ENCODE measurements at regions not wholly inside any gene's neighbourhood (a gene's known extent, or its start where the extent isn't known, plus 50 kb on each side); places are given as distances from the start of the nearest gene placed in this dataset.

DNA sequence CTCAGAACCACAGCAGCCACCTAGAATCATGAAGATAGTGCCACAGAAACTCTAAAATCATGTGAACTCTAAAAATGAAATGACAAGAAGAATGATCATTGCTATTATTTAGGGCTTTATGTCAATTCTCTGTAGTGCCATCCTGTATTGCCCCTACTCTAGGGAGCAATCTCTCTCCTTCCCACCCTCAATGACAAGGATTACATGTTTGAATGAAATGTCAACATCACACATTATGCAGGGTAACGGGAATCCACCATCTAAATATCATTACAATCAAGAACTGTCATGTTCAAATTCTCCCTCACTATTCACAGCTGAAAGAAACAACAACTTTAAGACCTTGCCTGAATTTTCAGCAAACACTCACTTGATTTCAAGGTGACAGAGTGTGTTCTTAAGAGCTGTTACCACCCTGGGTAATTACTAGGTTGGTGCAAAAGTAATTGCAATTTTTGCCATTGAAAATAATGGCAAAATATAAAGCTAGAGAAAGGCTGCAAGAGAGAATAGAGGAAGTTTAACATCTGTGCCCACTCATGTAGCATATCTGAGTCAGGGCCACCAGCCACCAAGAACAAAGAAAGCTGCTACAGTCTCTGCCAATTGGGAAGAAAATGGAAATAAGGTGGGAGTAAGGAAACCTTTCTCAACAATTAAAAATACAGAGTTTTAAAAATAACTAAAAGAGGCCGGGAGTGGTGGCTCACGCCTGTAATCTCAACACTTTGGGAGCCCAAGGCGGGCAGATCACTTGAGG is 112.8 kb upstream of the PSMD7 start:
- in situ Hi-C loops (cut with MboI; ENCODE audit: low sequenced_read_pairs): no loop called here

DNA sequence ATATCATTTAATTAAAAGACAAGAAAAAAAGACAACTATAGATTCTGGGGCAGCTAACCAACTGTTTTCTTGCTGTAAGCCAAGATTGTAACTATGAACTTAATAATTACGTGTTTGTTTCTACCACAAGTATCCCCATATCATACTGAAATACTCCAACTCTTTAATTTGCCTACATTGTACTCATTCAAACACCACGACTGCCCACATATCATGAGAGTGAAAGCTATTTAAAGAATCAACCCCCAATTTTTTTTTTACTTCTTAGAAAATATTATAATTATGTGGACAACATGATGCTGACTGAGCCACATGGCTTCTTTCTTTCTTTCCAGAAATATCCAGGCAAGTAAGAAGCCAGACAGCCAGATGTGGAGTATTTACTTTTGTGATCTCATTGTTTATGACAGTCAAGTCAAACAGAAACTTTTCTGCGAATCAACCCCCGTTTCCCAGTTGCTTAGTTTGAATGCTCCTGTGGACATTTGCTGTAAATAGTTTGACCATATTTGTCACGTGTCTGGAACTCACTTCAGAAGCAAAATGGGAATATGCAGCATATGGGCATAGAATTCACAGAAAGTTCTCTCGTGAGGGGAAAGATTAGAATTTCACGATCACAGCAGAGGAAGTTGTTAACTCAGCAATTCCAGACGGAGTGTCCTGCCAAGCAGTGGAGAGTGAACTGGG is 126.8 kb upstream of the PSMD7 start:
- in situ Hi-C loops (cut with MboI; ENCODE audit: low sequenced_read_pairs): no loop called here

DNA sequence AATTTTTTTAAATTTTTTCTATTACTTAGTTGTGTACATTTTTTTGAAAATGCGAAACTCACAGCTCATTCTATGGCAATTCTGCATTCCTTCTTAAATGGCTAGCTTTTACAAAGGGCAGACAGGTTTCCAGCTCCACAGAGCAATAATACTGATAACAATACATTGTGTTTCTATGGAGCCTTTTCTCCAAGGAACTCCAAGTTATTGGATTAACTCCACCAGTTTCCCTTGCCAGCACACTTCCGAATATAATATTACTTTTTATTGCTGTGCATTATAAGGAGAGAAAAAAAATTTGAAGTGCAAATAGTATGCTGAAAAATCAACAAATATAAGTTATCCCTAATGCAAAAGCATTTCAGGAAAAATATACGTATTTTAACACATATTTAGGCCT is 127.5 kb upstream of the PSMD7 start:
- in situ Hi-C loops (cut with MboI; ENCODE audit: low sequenced_read_pairs): no loop called here

DNA sequence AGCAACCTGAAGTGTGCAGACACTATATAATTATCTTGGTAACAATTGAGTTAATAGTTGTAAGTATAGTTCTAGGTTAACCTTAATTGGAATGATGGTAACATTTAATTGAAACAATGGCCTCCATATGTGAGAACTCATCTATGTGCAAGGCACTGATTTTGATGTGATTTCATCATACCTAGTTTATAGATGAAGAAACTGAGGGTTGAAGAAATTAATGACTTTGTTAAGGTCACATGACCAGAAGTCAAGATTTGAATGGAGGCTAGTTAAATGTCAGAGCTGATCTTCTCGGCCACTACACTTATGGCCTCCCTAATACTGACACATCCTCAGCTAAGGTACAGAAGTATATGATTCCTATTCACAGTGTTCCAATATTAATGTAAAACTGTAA is 128.2 kb upstream of the PSMD7 start:
- in situ Hi-C loops (cut with MboI; ENCODE audit: low sequenced_read_pairs): no loop called here

DNA sequence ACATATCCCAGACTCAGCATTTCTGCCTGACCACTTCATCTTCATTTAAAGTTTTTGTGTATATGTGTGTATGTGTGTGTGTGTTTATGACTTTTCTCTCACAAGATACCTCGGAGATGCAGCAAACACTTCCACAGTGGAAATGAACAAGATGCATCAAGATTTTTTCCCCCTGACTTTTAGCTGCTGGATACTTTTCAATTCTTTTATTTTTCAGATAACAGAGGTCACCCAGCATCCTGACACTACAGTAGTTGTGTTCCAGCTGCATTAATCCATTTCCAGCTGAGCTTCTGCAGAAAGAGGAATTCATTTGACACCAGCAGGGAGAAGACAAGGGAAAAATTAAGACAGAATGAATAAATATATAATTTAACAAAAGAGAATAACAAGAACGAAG is 130.2 kb upstream of the PSMD7 start:
- in situ Hi-C loops (cut with MboI; ENCODE audit: low sequenced_read_pairs): no loop called here

DNA sequence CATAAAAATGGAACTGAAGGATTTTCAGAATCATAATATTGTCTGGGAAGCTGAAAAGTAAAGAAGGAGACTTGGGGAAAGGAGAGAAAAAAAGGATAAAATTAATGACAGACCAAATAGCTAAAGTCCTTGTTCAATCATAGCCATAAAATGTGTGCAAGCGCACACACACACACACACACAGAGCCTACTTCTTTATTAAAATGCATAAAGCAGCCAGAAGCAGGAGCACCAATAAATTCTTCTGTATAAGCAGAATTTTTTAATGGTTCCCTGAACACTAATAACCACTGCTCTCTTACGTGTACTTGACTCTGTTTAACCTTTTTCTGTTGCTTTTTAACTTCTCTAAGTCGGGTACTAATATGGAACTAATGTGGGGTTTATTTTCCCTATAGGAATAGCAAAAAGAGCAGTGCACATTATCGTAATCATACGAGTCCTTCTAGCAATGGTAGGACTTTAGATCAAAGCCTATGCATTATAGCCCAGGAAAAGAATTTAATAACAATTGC is 131.0 kb upstream of the PSMD7 start:
- in situ Hi-C loops (cut with MboI; ENCODE audit: low sequenced_read_pairs): no loop called here

DNA sequence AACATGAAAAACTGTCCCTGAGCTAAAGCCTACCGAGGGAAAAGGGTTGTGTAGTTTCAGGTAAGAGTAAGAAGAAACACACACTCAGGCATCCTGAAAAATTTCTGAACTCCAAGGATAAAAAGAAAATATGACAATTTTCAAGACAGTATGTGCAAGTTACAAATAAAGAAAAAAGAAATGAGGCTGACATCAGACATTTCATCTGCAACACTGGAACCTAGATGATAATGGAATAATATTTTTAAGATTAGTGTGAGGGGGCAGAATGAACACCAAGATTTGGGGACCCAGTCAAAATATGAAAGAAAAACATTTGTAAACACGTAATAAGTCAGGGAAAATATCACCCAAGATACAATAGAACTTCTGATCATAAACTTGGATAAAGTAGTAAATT is 135.9 kb upstream of the PSMD7 start:
- in situ Hi-C loops (cut with MboI; ENCODE audit: low sequenced_read_pairs): no loop called here

DNA sequence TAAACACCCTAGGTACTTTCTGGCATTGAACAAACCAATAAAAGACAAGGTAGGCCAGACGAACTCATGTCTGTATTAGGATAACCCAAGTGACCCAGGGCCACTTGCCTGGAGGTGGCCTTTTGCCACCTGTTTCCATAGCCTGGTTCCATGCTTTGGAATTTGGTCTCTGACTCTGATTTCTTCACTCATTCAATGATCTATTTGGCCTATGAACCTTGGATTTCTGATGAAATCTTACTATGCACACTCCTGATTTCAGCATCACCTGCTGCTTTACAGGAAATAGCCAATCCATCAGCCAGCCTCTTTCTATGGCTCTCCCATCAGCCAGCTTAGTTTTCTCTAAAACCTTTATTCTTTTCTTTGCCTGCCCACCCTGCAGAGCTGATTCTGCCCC is 142.8 kb upstream of the PSMD7 start:
- in situ Hi-C loops (cut with MboI; ENCODE audit: low sequenced_read_pairs): no loop called here

DNA sequence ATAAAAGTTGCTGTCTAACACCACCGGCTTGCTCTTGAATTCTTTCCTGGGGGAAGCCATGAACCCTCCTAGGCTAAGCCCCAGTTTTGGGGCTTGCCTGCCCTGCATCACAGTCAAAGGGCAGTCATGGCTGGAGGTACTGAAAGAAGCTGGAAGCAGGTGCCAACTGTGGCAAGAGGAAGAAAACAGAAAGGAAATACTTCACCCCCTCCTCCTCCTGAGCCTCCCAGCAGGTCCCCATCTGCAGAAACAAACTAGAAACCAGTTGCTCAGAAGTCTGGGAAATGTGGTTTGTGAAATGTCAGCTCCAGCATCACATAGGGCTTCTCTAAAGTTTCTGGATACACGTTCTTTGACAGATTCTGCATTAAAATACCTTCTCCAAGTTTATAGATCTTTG is 150.0 kb upstream of the PSMD7 start:
- in situ Hi-C loops (cut with MboI; ENCODE audit: low sequenced_read_pairs): no loop called here

DNA sequence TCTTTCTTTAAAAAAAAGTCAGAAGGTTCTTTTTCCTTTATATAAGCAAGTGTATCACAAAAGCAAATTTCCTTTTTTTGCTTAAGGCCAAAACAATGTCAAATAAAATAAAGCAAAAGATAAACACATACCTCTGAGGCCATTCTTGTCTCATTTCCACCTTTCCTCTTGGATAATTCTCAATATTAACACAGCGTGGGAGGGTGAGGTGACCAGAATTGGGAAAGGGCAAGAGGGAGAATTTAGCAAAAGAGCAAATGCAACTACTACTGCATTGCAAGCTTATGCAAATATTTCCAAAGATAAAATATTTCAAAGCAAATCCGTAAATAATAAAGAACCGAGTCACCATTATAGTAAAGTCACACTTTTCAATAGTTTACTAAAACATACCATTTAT is 153.4 kb upstream of the PSMD7 start:
- in situ Hi-C loops (cut with MboI; ENCODE audit: low sequenced_read_pairs): no loop called here

DNA sequence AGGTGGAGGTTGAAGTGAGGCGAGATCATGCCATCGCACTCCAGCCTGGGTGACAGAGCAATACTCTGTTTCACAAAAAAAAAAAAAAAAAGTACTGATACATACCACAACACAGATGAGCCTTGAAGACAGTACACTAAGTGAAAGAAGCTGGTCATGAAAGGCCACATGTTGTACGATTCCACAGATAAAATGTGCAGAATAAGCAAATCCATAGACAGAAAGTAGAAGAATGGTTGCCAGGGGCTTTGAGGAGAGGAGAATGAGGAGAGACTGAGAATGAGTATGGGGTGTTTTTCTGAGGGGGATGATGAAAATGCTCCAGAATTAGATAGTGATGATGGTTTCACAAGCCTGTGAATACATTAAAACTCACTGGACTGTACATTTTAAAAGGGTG is 155.6 kb upstream of the PSMD7 start:
- in situ Hi-C loops (cut with MboI; ENCODE audit: low sequenced_read_pairs): no loop called here

DNA sequence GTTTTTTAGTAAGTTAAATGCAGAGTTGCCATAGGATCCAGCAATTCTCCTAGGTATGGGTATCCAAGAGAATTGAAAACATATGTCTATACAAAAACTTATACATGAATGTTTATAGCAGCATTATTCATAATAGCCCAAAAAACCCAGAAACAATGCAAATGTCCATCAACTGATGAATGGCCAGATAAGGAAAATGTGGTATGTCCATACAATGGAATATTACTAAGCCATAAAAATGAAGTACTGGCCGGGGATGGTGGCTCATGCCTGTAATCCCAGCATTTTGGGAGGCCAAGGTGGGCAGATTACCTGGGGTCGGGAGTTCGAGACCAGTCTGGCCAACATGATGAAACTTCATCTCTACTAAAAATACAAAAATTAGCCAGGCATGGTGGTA is 156.1 kb upstream of the PSMD7 start:
- in situ Hi-C loops (cut with MboI; ENCODE audit: low sequenced_read_pairs): no loop called here

DNA sequence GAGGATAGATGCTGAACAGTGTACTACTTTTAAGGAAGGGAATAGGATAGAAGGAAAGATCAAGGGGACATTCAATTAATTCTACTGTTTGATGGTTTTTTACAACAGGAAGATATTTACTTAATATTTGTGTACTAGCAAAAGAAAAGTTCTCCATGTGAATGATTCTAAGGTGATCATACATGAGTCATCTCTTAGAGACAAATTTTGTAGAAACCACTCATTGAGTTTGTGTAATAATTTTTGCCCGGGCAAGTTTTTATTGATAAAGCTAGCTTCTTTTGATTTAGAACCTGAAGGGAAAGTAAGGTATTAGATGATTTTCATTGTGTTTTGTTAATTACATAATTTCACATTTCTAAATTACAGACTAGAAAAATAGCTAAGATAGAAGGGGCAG is 172.8 kb upstream of the PSMD7 start:
- in situ Hi-C loops (cut with MboI; ENCODE audit: low sequenced_read_pairs): no loop called here

DNA sequence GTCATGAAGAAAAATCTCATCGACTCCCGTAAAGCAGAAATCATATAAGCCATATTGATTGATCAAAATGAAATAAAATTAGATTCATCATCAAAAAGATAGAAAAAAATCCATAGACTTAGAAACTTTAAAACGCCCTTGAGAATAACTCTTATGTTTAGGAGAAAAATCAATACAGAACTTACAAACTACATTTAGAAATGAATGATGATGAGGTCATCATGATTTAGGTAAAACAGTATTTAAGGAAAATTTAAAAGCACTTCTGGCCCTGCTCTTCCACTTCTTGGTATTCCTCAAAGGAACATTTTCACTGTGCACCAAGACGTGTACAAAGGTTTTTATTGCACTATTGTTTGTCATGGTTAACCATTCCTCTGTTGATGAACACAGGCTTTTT is 173.4 kb upstream of the PSMD7 start:
- in situ Hi-C loops (cut with MboI; ENCODE audit: low sequenced_read_pairs): no loop called here

DNA sequence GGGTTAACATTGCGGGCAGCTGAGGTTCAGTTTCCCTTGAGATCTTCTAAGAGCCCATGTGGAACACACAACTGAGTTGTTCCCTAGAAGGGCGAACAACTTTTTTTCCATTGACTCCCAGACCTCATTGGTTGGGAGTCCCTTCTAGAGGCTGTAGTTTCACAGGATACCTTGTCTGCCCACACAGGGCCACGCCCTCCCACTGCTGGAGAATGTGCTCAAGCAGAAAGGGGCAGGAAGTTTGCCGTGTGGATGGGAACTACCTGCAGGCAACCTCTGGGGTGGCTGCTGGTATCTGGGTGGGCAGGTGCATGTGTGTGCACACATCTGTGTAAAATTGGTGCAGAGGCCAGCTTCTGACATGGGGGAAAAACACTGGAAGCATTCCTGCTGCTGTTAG is 178.8 kb upstream of the PSMD7 start:
- in situ Hi-C loops (cut with MboI; ENCODE audit: low sequenced_read_pairs): no loop called here

DNA sequence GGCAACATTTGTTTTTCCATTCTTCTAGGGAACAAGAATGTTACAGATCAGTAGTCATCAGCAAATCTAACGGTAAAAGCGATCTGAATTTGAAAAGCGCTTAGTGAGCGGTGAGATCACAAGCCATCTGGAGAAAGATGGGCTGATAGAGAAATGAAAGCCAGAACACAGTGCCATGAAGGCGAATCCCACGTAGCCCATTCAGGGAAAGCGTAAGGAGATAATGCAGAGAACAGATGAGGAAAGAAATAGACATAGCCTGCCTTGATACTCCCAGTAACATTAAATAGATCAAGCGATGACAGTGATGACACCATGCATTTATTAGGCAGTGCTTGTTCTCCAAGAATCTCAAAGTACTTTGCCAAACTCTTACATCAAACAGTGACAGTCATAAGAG is 183.1 kb upstream of the PSMD7 start:
- in situ Hi-C loops (cut with MboI; ENCODE audit: low sequenced_read_pairs): no loop called here

DNA sequence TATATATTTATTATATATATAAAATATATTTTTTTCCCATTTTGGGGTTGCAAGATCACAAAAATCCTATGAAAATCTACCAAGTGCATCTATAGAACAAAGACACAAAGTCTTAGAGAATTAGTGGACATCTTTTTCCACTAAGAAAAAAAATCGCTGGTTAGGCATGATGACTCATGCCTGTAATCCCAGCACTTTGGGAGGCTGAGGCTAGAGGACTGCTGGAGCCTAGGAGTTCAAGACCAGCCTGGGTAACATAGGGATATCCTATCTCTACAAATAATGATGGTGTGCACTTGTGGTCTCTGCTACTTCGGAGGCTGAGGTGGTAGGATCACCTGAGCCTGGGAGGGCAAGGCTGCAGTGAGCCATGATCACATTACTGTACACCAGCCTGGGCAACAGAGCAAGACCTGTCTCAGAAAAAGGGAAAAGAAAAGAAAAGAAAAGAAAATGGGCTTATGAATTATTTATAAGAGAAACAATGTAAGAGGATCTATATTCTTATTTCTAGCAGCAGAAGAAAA is 185.1 kb upstream of the PSMD7 start:
- in situ Hi-C loops (cut with MboI; ENCODE audit: low sequenced_read_pairs): no loop called here

DNA sequence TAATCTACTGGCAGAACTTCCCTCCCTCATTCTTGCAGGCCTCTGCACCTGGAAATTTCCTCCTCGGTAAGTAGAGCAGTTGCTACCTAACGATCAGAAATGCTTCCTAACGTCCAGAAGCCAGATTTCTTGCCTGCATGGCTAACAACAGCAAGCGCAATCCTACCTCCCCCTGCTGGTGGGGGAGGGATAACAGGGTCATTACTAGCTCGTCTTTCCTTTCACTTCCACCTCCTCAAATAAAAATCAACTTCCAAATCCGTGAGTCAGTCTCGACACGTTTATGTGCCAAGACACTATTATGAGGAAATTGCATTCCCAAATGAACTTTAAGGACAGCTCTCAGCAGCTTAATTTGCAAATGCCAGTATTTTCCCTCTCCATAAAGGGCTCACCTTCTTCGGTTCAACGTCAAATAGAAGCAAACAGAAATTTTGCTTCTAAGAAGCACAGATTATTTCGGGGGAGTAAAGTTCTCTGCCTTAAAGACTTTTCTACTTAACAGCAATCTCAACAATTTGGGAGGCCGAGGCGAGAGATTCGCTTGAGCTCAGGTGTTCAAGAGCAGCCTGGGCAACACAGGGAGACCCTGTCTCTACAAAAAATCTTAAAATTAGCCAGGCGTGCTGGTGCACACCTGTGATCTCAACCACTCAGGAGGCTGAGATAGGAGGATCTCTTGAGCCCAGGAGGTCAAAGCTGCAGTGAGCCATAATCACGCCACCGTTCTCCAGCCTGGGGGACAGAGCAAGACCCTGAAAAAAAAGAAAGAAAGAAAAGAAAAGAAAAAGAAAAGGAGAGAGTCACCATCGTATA is 188.6 kb upstream of the PSMD7 start:
- in situ Hi-C loops (cut with MboI; ENCODE audit: low sequenced_read_pairs): no loop called here

DNA sequence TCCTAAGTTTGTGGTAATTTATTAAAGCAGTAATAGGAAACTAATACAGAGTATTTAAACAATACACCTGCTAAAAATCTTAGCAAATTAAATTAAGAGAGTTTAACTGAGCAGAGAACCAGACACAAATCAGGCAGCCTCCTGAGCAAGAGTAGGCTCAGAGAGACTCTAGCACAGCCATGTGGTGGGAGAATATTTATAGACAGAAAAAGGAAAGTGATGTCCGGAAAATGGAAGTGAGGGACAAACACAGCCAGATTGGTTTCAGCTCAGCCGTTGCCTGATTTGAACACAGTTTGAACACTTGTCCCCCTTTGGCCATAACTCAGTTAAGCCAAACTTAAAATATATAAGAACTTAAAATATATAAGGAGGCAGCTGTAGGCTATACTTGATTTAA is 192.6 kb upstream of the PSMD7 start:
- in situ Hi-C loops (cut with MboI; ENCODE audit: low sequenced_read_pairs): no loop called here

DNA sequence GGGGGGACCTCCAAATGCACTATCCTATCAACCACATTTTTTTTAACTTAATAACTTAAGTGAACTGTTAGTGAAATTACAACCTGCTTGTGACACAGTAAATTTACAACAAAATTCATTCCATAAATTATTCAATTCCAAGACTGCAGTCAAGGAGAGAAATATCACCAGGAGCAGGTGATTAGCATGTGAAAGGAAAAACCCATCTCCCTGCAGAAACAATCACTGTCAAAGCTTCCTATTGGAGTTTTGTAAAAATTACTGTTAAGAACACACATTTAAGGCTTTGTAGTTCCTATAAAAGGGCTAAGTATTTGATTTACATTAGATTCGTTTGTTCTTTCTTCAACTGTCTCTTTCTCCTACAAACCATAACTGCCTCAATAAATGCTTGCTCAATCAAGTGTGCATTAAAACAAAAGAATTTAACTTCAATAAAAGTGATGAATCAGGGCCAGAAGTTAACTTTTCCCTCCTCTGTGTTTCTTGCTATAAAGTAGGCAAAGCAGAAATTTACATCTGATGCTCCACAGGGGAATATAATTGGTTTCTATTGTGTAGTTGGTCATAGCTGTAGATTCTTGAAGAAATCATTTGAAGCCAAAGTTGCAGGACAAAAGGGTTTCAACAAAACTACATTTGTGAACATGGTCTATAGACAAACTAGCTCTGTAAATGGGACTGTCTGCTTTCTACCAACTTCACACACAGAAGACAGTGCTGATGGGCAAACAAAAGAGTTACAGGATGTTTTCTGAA is 195.1 kb upstream of the PSMD7 start:
- in situ Hi-C loops (cut with MboI; ENCODE audit: low sequenced_read_pairs): no loop called here

Data from HL-60/S4 treated with retinoic acid at 250 ng/mL for 4 days and 3 days (cell line).